Neuronal stem cell (in vitro differentiated cells): ENCODE measurements at regions not wholly inside any gene's neighbourhood (a gene's known extent, or its start where the extent isn't known, plus 50 kb on each side); places are given as distances from the start of the nearest gene placed in this dataset.

Experiments
- DNase-seq: peaks from one replicate; pipeline ENCODE4 v3.0.0-alpha.2; 2013; ENCODE audit warnings: low spot score
- H2AFZ ChIP-seq: one replicate; pipeline ENCODE4 v1.6.1; 2013; ENCODE audit warnings: mild to moderate bottlenecking, low read length, inconsistent platforms
- H2AK5ac ChIP-seq: 2 replicates; pipeline ENCODE4 v1.6.1; 2013; ENCODE audit warnings: low read depth, mild to moderate bottlenecking, inconsistent platforms, low read length, moderate library complexity, mixed read lengths
- H2BK120ac ChIP-seq: 2 replicates; pipeline ENCODE4 v1.6.1; 2013; ENCODE audit warnings: low read depth, mild to moderate bottlenecking, inconsistent platforms, low read length, moderate library complexity, mixed read lengths
- H2BK12ac ChIP-seq: one replicate; pipeline ENCODE4 v1.6.1; 2013; ENCODE audit warnings: low read length, inconsistent platforms
- H2BK15ac ChIP-seq: 2 replicates; pipeline ENCODE4 v1.6.1; 2013; ENCODE audit warnings: mild to moderate bottlenecking, low read length, inconsistent platforms, mixed read lengths
- H2BK5ac ChIP-seq: one replicate; pipeline ENCODE4 v1.6.1; 2013; ENCODE audit warnings: inconsistent platforms, mild to moderate bottlenecking, low read length, moderate library complexity
- H3K14ac ChIP-seq: one replicate; pipeline ENCODE4 v1.6.1; 2013; ENCODE audit warnings: low read length, inconsistent platforms
- H3K18ac ChIP-seq: 2 replicates; pipeline ENCODE4 v1.6.1; 2013; ENCODE audit warnings: low read length, inconsistent platforms
- H3K23ac ChIP-seq: 2 replicates; pipeline ENCODE4 v1.6.1; 2013; ENCODE audit warnings: low read depth, mild to moderate bottlenecking, mixed read lengths, low read length, inconsistent platforms; ENCODE audit not compliant: poor library complexity
- H3K27ac ChIP-seq: replicated peaks from 3 replicates; pipeline ENCODE4 v1.5.1; 2013; ENCODE audit warnings: low read length, inconsistent platforms
- H3K27me3 ChIP-seq, 3 experiments: 2 replicates each; pipeline ENCODE4 v1.6.1; 2013; ENCODE audit warnings: low read length in 3 of 3, mild to moderate bottlenecking in 2 of 3, inconsistent platforms in 1 of 3, low read depth in 1 of 3, mixed read lengths in 1 of 3, moderate library complexity in 1 of 3; ENCODE audit not compliant: control insufficient read depth in 3 of 3, insufficient read depth in 3 of 3
- H3K36me3 ChIP-seq, 2 donors: replicated peaks in 1 of 2; 2 replicates each; pipeline ENCODE4 v1.6.1; 2013; ENCODE audit warnings: low read length in 2 of 2; ENCODE audit not compliant: control insufficient read depth in 2 of 2, insufficient read depth in 2 of 2
- H3K4ac ChIP-seq: 2 replicates; pipeline ENCODE4 v1.6.1; 2013; ENCODE audit warnings: inconsistent platforms, mild to moderate bottlenecking, low read length, moderate library complexity
- H3K4me1 ChIP-seq, 2 donors: 1 replicate in 1 of 2; 2 replicates in 1 of 2; pipeline ENCODE4 v1.6.1; 2013; ENCODE audit warnings: low read length in 2 of 2, low read depth in 1 of 2; ENCODE audit not compliant: control insufficient read depth in 2 of 2, insufficient read depth in 1 of 2
- H3K4me2 ChIP-seq: one replicate; pipeline ENCODE4 v1.6.1; 2013; ENCODE audit warnings: mild to moderate bottlenecking, low read length, inconsistent platforms; ENCODE audit not compliant: insufficient read depth, poor library complexity, severe bottlenecking
- H3K4me3 ChIP-seq, 2 donors: 2 replicates each; pipeline ENCODE4 v1.5.1; 2013; ENCODE audit warnings: low read length in 2 of 2, mild to moderate bottlenecking in 2 of 2, inconsistent platforms in 1 of 2, moderate library complexity in 1 of 2
- H3K79me1 ChIP-seq: one replicate; pipeline ENCODE4 v1.6.1; 2013; ENCODE audit warnings: low read depth, mild to moderate bottlenecking, inconsistent platforms, low read length, moderate library complexity
- H3K9ac ChIP-seq: one replicate; pipeline ENCODE4 v1.6.1; 2013; ENCODE audit warnings: mild to moderate bottlenecking, low read depth, low read length, inconsistent platforms; ENCODE audit not compliant: poor library complexity
- H3K9me3 ChIP-seq, 2 donors: replicated peaks in 1 of 2; 2 replicates each; pipeline versions ENCODE3 to v1.6.1; 2013; ENCODE audit warnings: low read length in 2 of 2, mild to moderate bottlenecking in 2 of 2, inconsistent platforms in 1 of 2, low read depth in 1 of 2, mixed read lengths in 1 of 2, moderate library complexity in 1 of 2; ENCODE audit not compliant: control insufficient read depth in 2 of 2, insufficient read depth in 1 of 2
- H4K8ac ChIP-seq: one replicate; pipeline ENCODE4 v1.6.1; 2013; ENCODE audit warnings: low read depth, mild to moderate bottlenecking, inconsistent platforms, low read length, moderate library complexity
- H4K91ac ChIP-seq: one replicate; pipeline ENCODE4 v1.6.1; 2013; ENCODE audit warnings: low read length, low read depth, mild to moderate bottlenecking, inconsistent platforms; ENCODE audit not compliant: poor library complexity
- WGBS, 2 donors: extraction: QIAGEN DNeasy Blood & Tissue Kit; methylation state at CpG; one replicate each; pipeline ENCODE4 v1.1.7; 2013; ENCODE audit warnings: missing lambda C conversion rate in 2 of 2, mixed read lengths in 1 of 2; ENCODE audit not compliant: insufficient read length in 2 of 2, insufficient replicate concordance in 1 of 2; ENCODE audit errors: extremely low coverage in 2 of 2; 5-methylcytosine and 5-hydroxymethylcytosine counted together

DNA sequence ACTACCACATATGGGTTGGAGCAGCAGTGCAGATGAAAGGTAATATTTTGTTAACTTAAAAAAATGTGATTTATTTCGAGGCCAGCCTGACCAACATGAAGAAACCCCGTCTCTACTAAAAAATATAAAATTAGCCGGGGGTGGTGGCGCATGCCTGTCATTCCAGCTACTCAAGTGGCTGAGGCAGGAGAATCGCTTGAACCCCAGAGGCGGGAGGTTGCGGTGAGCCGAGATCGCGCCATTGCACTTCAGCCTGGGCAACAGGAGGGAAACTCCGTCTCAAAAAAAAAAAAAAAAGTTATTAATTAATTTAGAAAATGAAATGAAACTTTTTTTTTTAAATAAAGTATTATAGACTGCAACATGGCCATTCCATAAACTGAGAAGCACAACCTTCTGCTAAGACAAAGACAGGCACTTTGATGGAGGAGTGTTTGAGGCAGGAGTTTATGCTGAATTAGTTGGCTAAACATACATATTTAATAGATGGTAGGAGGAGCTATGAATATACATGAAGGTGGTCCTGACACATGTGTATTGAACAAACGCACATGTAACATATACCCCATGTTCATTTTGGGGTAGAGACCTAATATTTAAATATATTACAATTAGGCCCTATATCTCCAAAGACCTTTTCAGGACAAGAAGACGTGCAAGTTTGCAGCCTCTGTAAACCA lies 1485.3 kb upstream of the MIR17HG start:
- Histone ChIP-seq H3K14ac (no peak overlapping the region), H3K27me3 (no peaks in the 10 kb centered on the region), H3K9me3 (no peaks in the 10 kb centered on the region), H2BK15ac (no peak overlapping the region), H3K9ac (no peak overlapping the region), H3K23ac (no peak overlapping the region), H3K18ac (no peak overlapping the region), H4K8ac (no peak overlapping the region), H3K4me2 (no peak overlapping the region), H4K91ac (no peak overlapping the region), H2BK120ac (no peak overlapping the region), H3K27ac (no peak overlapping the region), H2BK5ac (no peak overlapping the region), H3K4me3 (no peak overlapping the region), H3K79me1 (no peaks in the 10 kb centered on the region), H2AFZ (no peak overlapping the region), H2AK5ac (no peak overlapping the region), H3K4me1 (no peaks in the 10 kb centered on the region), H3K36me3 (no peaks in the 10 kb centered on the region), H3K4ac (no peak overlapping the region), H2BK12ac (no peak overlapping the region)
- no peak for DNase-seq
- no CpG with 5 or more reads among the region's 13 CpGs for WGBS, 2 donors

GRCh38 chr13:89862691-89863036 lies 1484.8 kb upstream of the MIR17HG start:
- no peak overlapping the region for H3K23ac ChIP-seq
- no peaks in the 10 kb centered on the region for H3K4me1 ChIP-seq
- H3K9me3 ChIP-seq: no peaks in the 10 kb centered on the region
- no peak overlapping the region for H2AK5ac ChIP-seq
- H2BK12ac ChIP-seq: no peak overlapping the region
- H3K79me1 ChIP-seq: no peaks in the 10 kb centered on the region
- H3K18ac ChIP-seq: no peak overlapping the region
- no peaks in the 10 kb centered on the region for H3K27me3 ChIP-seq
- no peak overlapping the region for H4K91ac ChIP-seq
- no peak overlapping the region for H3K4ac ChIP-seq
- no peak overlapping the region for H2BK120ac ChIP-seq
- H3K27ac ChIP-seq: no peak overlapping the region
- H3K14ac ChIP-seq: no peak overlapping the region
- no peak for DNase-seq
- no peak overlapping the region for H2AFZ ChIP-seq
- H3K4me3 ChIP-seq: no peak overlapping the region
- no peak overlapping the region for H4K8ac ChIP-seq
- H2BK15ac ChIP-seq: no peak overlapping the region
- no peak overlapping the region for H3K9ac ChIP-seq
- H3K4me2 ChIP-seq: no peak overlapping the region
- H2BK5ac ChIP-seq: no peak overlapping the region
- H3K36me3 ChIP-seq: no peaks in the 10 kb centered on the region
- no CpG with 5 or more reads among the region's 4 CpGs for WGBS, 2 donors

GRCh38 chr13:89865164-89866064 lies 1482.1 kb upstream of the MIR17HG start:
- no CpG with 5 or more reads among the region's 5 CpGs for WGBS, 2 donors
- H3K79me1 ChIP-seq: no peaks in the 10 kb centered on the region
- no peak overlapping the region for H3K23ac ChIP-seq
- DNase-seq: no peak
- no peaks in the 10 kb centered on the region for H3K9me3 ChIP-seq
- no peak overlapping the region for H4K8ac ChIP-seq
- no peak overlapping the region for H2BK12ac ChIP-seq
- H2AFZ ChIP-seq: no peak overlapping the region
- no peak overlapping the region for H3K14ac ChIP-seq
- no peak overlapping the region for H3K18ac ChIP-seq
- no peak overlapping the region for H3K27ac ChIP-seq
- H3K4ac ChIP-seq: no peak overlapping the region
- H2BK15ac ChIP-seq: no peak overlapping the region
- H3K4me2 ChIP-seq: no peak overlapping the region
- H3K4me1 ChIP-seq: no peaks in the 10 kb centered on the region
- H2BK120ac ChIP-seq: no peak overlapping the region
- H2AK5ac ChIP-seq: no peak overlapping the region
- no peaks in the 10 kb centered on the region for H3K27me3 ChIP-seq
- no peak overlapping the region for H2BK5ac ChIP-seq
- H3K36me3 ChIP-seq: no peaks in the 10 kb centered on the region
- no peak overlapping the region for H4K91ac ChIP-seq
- no peak overlapping the region for H3K4me3 ChIP-seq
- no peak overlapping the region for H3K9ac ChIP-seq

- Histone ChIP-seq H3K18ac (no peak overlapping the region), H2AFZ (no peak overlapping the region), H3K9ac (no peak overlapping the region), H3K79me1 (no peaks in the 10 kb centered on the region), H4K91ac (no peak overlapping the region), H3K9me3 (no peaks in the 10 kb centered on the region), H3K36me3 (no peaks in the 10 kb centered on the region), H3K27me3 (no peaks in the 10 kb centered on the region), H3K4me1 (no peaks in the 10 kb centered on the region), H2BK12ac (no peak overlapping the region), H3K4me2 (no peak overlapping the region), H3K23ac (no peak overlapping the region), H2BK15ac (no peak overlapping the region), H3K27ac (no peak overlapping the region), H3K4me3 (no peak overlapping the region), H2BK120ac (no peak overlapping the region), H3K4ac (no peak overlapping the region), H3K14ac (no peak overlapping the region), H2BK5ac (no peak overlapping the region), H2AK5ac (no peak overlapping the region), H4K8ac (no peak overlapping the region)
- no peak for DNase-seq
- no CpG with 5 or more reads among the region's 1 CpG for WGBS, 2 donors
These were observed 1478.2 kb upstream of the MIR17HG start for GRCh38 chr13:89869312-89869711.
